Lower lobe of right lung (tissue), 2 donors: ENCODE measurements at regions not wholly inside any gene's neighbourhood (a gene's known extent, or its start where the extent isn't known, plus 50 kb on each side); places are given as distances from the start of the nearest gene placed in this dataset.
"Not testable (repeated sequence)": the region's sequence is repeated elsewhere in the genome, so short reads cannot be mapped to it uniquely, and the experiment has no call there.

Experiments used
- ATAC-seq, 2 donors: fragments of 200-7000 bp; cut with Tn5 transposase; one replicate each; pipeline ENCODE4 v1.9.1; 2020 to 2022; ENCODE audit warnings: mild to moderate bottlenecking in 2 of 2, moderate library complexity in 2 of 2
- DNase-seq: peaks from one replicate; pipeline ENCODE4 v3.0.0-alpha.2; 2020
- H3K27ac ChIP-seq: fragments of 200-600 bp; one replicate; pipeline ENCODE4 v1.8.0; 2022
- H3K27me3 ChIP-seq: fragments of 200-600 bp; one replicate; pipeline ENCODE4 v1.8.0; 2022; ENCODE audit warnings: low read depth
- H3K36me3 ChIP-seq: fragments of 200-600 bp; one replicate; pipeline ENCODE4 v1.8.0; 2022; ENCODE audit warnings: mild to moderate bottlenecking
- H3K4me1 ChIP-seq: fragments of 200-600 bp; one replicate; pipeline ENCODE4 v1.8.0; 2022
- H3K4me3 ChIP-seq: fragments of 200-600 bp; one replicate; pipeline ENCODE4 v1.8.0; 2022; ENCODE audit warnings: mild to moderate bottlenecking
- H3K9me3 ChIP-seq: fragments of 200-600 bp; one replicate; pipeline ENCODE4 v1.8.0; 2022
- CTCF ChIP-seq: fragments of 200-600 bp; IDR thresholded peaks from one replicate; pipeline ENCODE4 v1.8.0; 2022; ENCODE audit warnings: antibody characterized with exemption, mild to moderate bottlenecking
- intact Hi-C: fragments of 100-400 bp; cut with DNase I; formaldehyde crosslinking; loops from one replicate; pipeline ENCODE4 v1.11.0; 2022
- donor health status: DM: no; HTN: yes; CAD: no; lungs with severe emphysema.

GRCh38 chr7:90061077-90061476 is 93.2 kb upstream of the STEAP1 start:
- no peak for TF ChIP-seq CTCF
- Histone ChIP-seq H3K4me3 (no peak overlapping the region), H3K9me3 (no peaks in the 10 kb centered on the region), H3K27ac (no peak overlapping the region), H3K27me3 (no peaks in the 10 kb centered on the region), H3K4me1 (no peaks in the 10 kb centered on the region), H3K36me3 (no peaks in the 10 kb centered on the region)
- no peak for ATAC-seq
- intact Hi-C loops: no loop called here
- DNase-seq: no peak

- no peaks in the 10 kb centered on the region for H3K4me1 ChIP-seq
- H3K4me3 ChIP-seq: no peak overlapping the region
- DNase-seq (no peak), ATAC-seq (no peak)
- H3K36me3 ChIP-seq: no peaks in the 10 kb centered on the region
- intact Hi-C loops: no loop called here
- no peaks in the 10 kb centered on the region for H3K27me3 ChIP-seq
- H3K9me3 ChIP-seq: no peaks in the 10 kb centered on the region
- no peak overlapping the region for H3K27ac ChIP-seq
- no peak for TF ChIP-seq CTCF
These were observed 89.9 kb upstream of the STEAP1 start for GRCh38 chr7:90064370-90064769.

- ATAC-seq (no peak), DNase-seq (no peak)
- Histone ChIP-seq H3K36me3 (no peaks in the 10 kb centered on the region), H3K9me3 (no peaks in the 10 kb centered on the region), H3K27ac (no peak overlapping the region), H3K27me3 (no peaks in the 10 kb centered on the region), H3K4me3 (no peak overlapping the region), H3K4me1 (no peaks in the 10 kb centered on the region)
- intact Hi-C loops: no loop called here
- TF ChIP-seq CTCF: no peak
These were observed 87.1 kb upstream of the STEAP1 start for GRCh38 chr7:90067171-90067570.

- intact Hi-C loops, H3K9me3 ChIP-seq, H3K4me1 ChIP-seq, H3K27ac ChIP-seq, ATAC-seq, H3K36me3 ChIP-seq, H3K4me3 ChIP-seq, DNase-seq, H3K27me3 ChIP-seq: not testable (repeated sequence)
These were observed 84.0 kb upstream of the STEAP1 start for GRCh38 chr7:90070238-90070637.

- Histone ChIP-seq H3K36me3 (no peaks in the 10 kb centered on the region), H3K4me3 (no peak overlapping the region), H3K9me3 (no peaks in the 10 kb centered on the region), H3K27ac (no peak overlapping the region), H3K27me3 (no peaks in the 10 kb centered on the region), H3K4me1 (no peaks in the 10 kb centered on the region)
- ATAC-seq (no peak), DNase-seq (no peak)
- TF ChIP-seq CTCF: no peak
- intact Hi-C loops: no loop called here
These were observed 75.3 kb upstream of the STEAP1 start for GRCh38 chr7:90078921-90079320.

GRCh38 chr7:90081621-90082020 is 72.6 kb upstream of the STEAP1 start:
- no peaks in the 10 kb centered on the region for H3K27me3 ChIP-seq

More at GRCh38 chr7:90081621-90082020, 72.6 kb upstream of the STEAP1 start:
- H3K27ac ChIP-seq: no peak overlapping the region
- intact Hi-C loops: no loop called here
- ATAC-seq: no peak
- no peaks in the 10 kb centered on the region for H3K4me1 ChIP-seq
- H3K9me3 ChIP-seq: no peaks in the 10 kb centered on the region
- H3K4me3 ChIP-seq: no peak overlapping the region
- no peak for DNase-seq
- H3K36me3 ChIP-seq: no peaks in the 10 kb centered on the region
- TF ChIP-seq CTCF: no peak
